H1 (cell line): ENCODE measurements at regions not wholly inside any gene's neighbourhood (a gene's known extent, or its start where the extent isn't known, plus 50 kb on each side); places are given as distances from the start of the nearest gene placed in this dataset.

Experiments used
- CTCF ChIA-PET: fragments of 300-600 bp; sonication (Branson Sonifier 250); formaldehyde crosslinking; loops from one replicate; lab custom pipeline; 2021; ENCODE audit not compliant: partially characterized antibody; lab: Charles Lee
- POLR2A ChIA-PET: fragments of 300-600 bp; sonication (Branson Sonifier 250); formaldehyde crosslinking; loops from one replicate; lab custom pipeline; 2021; ENCODE audit warnings: inconsistent platforms; ENCODE audit not compliant: partially characterized antibody; lab: Charles Lee
- DNase-seq, 2 experiments: peaks; one replicate each; pipeline versions ENCODE4 v3.0.0 to v3.0.0-alpha.2; 2010 to 2022; ENCODE audit warnings: low spot score in 2 of 2, low read depth in 1 of 2, mixed read lengths in 1 of 2
- FAIRE-seq: peaks from 2 replicates; lab custom pipeline; 2011; peaks lifted over from hg19 to GRCh38; lab: Jason Lieb, UNC
- H2AFZ ChIP-seq: 2 replicates; pipeline ENCODE4 v1.8.1; 2012; ENCODE audit warnings: low read length, inconsistent platforms
- H2AK5ac ChIP-seq: 2 replicates; pipeline ENCODE4 v1.6.1; 2013; ENCODE audit warnings: low read depth, low read length
- H2BK120ac ChIP-seq: replicated peaks from 2 replicates; pipeline ENCODE3; 2013; ENCODE audit warnings: low read depth, low read length, inconsistent platforms
- H2BK12ac ChIP-seq: 2 replicates; pipeline ENCODE4 v1.6.1; 2013; ENCODE audit warnings: low read depth, low read length
- H2BK15ac ChIP-seq: 2 replicates; pipeline ENCODE4 v1.6.1; 2013; ENCODE audit warnings: low read length
- H2BK20ac ChIP-seq: 2 replicates; pipeline ENCODE4 v1.6.1; 2013; ENCODE audit warnings: low read length
- H2BK5ac ChIP-seq: 2 replicates; pipeline ENCODE4 v1.6.1; 2013; ENCODE audit warnings: low read depth, low read length
- H3K14ac ChIP-seq: 2 replicates; pipeline ENCODE4 v1.6.1; 2013; ENCODE audit warnings: inconsistent platforms; ENCODE audit not compliant: insufficient read length
- H3K18ac ChIP-seq: 2 replicates; pipeline ENCODE4 v1.6.1; 2013; ENCODE audit warnings: low read length; ENCODE audit errors: extremely low read depth
- H3K23ac ChIP-seq: 2 replicates; pipeline ENCODE4 v1.6.1; 2013; ENCODE audit warnings: inconsistent platforms; ENCODE audit not compliant: insufficient read length
- H3K23me2 ChIP-seq: 2 replicates; pipeline ENCODE4 v1.6.1; 2013; ENCODE audit warnings: low read depth, low read length
- H3K27ac ChIP-seq: 2 replicates; pipeline ENCODE4 v1.6.1; 2011; ENCODE audit warnings: low read depth, low read length, inconsistent platforms
- H3K27me3 ChIP-seq, 4 experiments: replicated peaks in 1 of 4; 1 replicate in 1 of 4; 2 replicates in 3 of 4; pipeline versions ENCODE4 v1.6.1 to v1.8.1; 2011 to 2013; ENCODE audit warnings: low read length in 3 of 4, mild to moderate bottlenecking in 3 of 4, inconsistent platforms in 2 of 4, mixed read lengths in 2 of 4, moderate library complexity in 1 of 4; ENCODE audit not compliant: control insufficient read depth in 3 of 4, insufficient read depth in 3 of 4; ENCODE audit errors: extremely low read depth in 1 of 4
- H3K36me3 ChIP-seq, 4 experiments: 2 replicates each; pipeline versions ENCODE4 v1.6.1 to v1.8.1; 2011 to 2013; ENCODE audit warnings: mild to moderate bottlenecking in 4 of 4, low read length in 3 of 4, moderate library complexity in 2 of 4, control low read depth in 1 of 4, inconsistent platforms in 1 of 4; ENCODE audit not compliant: insufficient read depth in 4 of 4, control insufficient read depth in 2 of 4
- H3K4ac ChIP-seq: replicated peaks from 2 replicates; pipeline ENCODE3; 2013; ENCODE audit warnings: low read length, low read depth, mixed read lengths, inconsistent platforms; ENCODE audit not compliant: insufficient read length
- H3K4me1 ChIP-seq, 4 experiments: replicated peaks in 1 of 4; 1 replicate in 1 of 4; 2 replicates in 3 of 4; pipeline versions ENCODE4 v1.6.1 to v1.8.1; 2011 to 2013; ENCODE audit warnings: low read length in 3 of 4, inconsistent platforms in 2 of 4, mixed read lengths in 1 of 4; ENCODE audit not compliant: insufficient read depth in 4 of 4, control insufficient read depth in 3 of 4
- H3K4me2 ChIP-seq, 2 experiments: 2 replicates each; pipeline versions ENCODE4 v1.6.1 to v1.8.1; 2011 to 2013; ENCODE audit warnings: low read depth in 2 of 2, low read length in 2 of 2, control low read depth in 1 of 2, inconsistent platforms in 1 of 2, mild to moderate bottlenecking in 1 of 2; ENCODE audit not compliant: insufficient read depth in 1 of 2
- H3K4me3 ChIP-seq, 4 experiments: fragments of 200-600, 300-600 bp in 1 of 4; sonication (generic), shearing (Covaris generic), sonication (Bioruptor Twin) in 1 of 4; 2 replicates each; pipeline versions ENCODE4 v1.5.1 to v1.8.1; 2011 to 2016; ENCODE audit warnings: low read length in 4 of 4, low read depth in 3 of 4, control low read depth in 2 of 4, inconsistent platforms in 2 of 4, mild to moderate bottlenecking in 2 of 4, mixed read lengths in 1 of 4, moderate library complexity in 1 of 4; ENCODE audit not compliant: insufficient read depth in 2 of 4; ENCODE audit errors: extremely low read depth in 1 of 4
- H3K56ac ChIP-seq: replicated peaks from 2 replicates; pipeline ENCODE3; 2013; ENCODE audit warnings: low read depth, mild to moderate bottlenecking, mixed read lengths, low read length, inconsistent platforms; ENCODE audit not compliant: insufficient read length
- H3K79me1 ChIP-seq: 2 replicates; pipeline ENCODE4 v1.6.1; 2013; ENCODE audit warnings: low read depth, low read length, control low read depth
- H3K79me2 ChIP-seq, 2 experiments: 2 replicates each; pipeline versions ENCODE4 v1.6.1 to v1.8.1; 2012 to 2013; ENCODE audit warnings: low read length in 2 of 2, mild to moderate bottlenecking in 2 of 2, inconsistent platforms in 1 of 2; ENCODE audit not compliant: insufficient read depth in 2 of 2, control insufficient read depth in 1 of 2
- H3K9ac ChIP-seq, 4 experiments: replicated peaks in 1 of 4; 1 replicate in 1 of 4; 2 replicates in 3 of 4; pipeline versions ENCODE4 v1.6.1 to v1.8.1; 2011 to 2013; ENCODE audit warnings: low read depth in 3 of 4, low read length in 3 of 4, control low read depth in 2 of 4, mild to moderate bottlenecking in 2 of 4, moderate library complexity in 2 of 4, inconsistent platforms in 1 of 4; ENCODE audit errors: extremely low read depth in 1 of 4
- H3K9me3 ChIP-seq, 2 experiments: 2 replicates each; pipeline versions ENCODE4 v1.6.1 to v1.8.1; 2012 to 2013; ENCODE audit warnings: mild to moderate bottlenecking in 2 of 2, moderate library complexity in 2 of 2, control low read depth in 1 of 2, inconsistent platforms in 1 of 2, low read depth in 1 of 2, low read length in 1 of 2, mixed read lengths in 1 of 2; ENCODE audit not compliant: insufficient read depth in 2 of 2
- H4K20me1 ChIP-seq, 2 experiments: replicated peaks in 1 of 2; 2 replicates each; pipeline versions ENCODE3 to v1.8.1; 2011 to 2013; ENCODE audit warnings: inconsistent platforms in 2 of 2, low read length in 2 of 2, mild to moderate bottlenecking in 1 of 2; ENCODE audit not compliant: insufficient read depth in 2 of 2, control insufficient read depth in 1 of 2
- H4K5ac ChIP-seq: 2 replicates; pipeline ENCODE4 v1.6.1; 2013; ENCODE audit warnings: low read length, low read depth, mixed read lengths, inconsistent platforms; ENCODE audit not compliant: insufficient read length
- H4K8ac ChIP-seq: 2 replicates; pipeline ENCODE4 v1.8.0; 2013; ENCODE audit warnings: mild to moderate bottlenecking, moderate library complexity, low read length, inconsistent platforms; ENCODE audit not compliant: insufficient read depth; ENCODE audit errors: extremely low read depth
- H4K91ac ChIP-seq: replicated peaks from 2 replicates; pipeline ENCODE3; 2013; ENCODE audit warnings: low read length, mixed read lengths, inconsistent platforms; ENCODE audit not compliant: insufficient read length
- ASH2L ChIP-seq: fragments of 200-600, 300-600 bp; sonication (generic); IDR thresholded peaks from one replicate; pipeline ENCODE4 v1.7.1; 2017; ENCODE audit warnings: low read length
- BRCA1 ChIP-seq: IDR thresholded peaks from 2 replicates; pipeline ENCODE4 v1.6.1; 2012; ENCODE audit warnings: low read depth, low read length, improper control_type of control experiment
- CBX5 ChIP-seq: fragments of 300-800, 300-1000 bp; sonication (generic); IDR thresholded peaks from 2 replicates; pipeline ENCODE4 v1.7.1; 2016; ENCODE audit warnings: antibody characterized with exemption, low read length, low read depth
- CEBPB ChIP-seq: IDR thresholded peaks from 2 replicates; pipeline ENCODE4 v1.6.1; 2012; ENCODE audit warnings: low read depth, low read length
- CHD2 ChIP-seq: IDR thresholded peaks from 2 replicates; pipeline ENCODE4 v1.6.1; 2012; ENCODE audit warnings: low read length, improper control_type of control experiment
- EGR1 ChIP-seq: IDR thresholded peaks from 2 replicates; pipeline ENCODE4 v1.6.1; 2011; ENCODE audit warnings: low read depth, low read length, borderline replicate concordance
- FOSL1 ChIP-seq: IDR thresholded peaks from 2 replicates; pipeline ENCODE4 v1.6.1; 2011; ENCODE audit warnings: mild to moderate bottlenecking, low read depth, low read length, moderate library complexity; ENCODE audit not compliant: insufficient read depth
- HDAC2 ChIP-seq, 2 experiments: fragments of 300-600 bp in 1 of 2; sonication (generic) in 1 of 2; IDR thresholded peaks; 2 replicates each; pipeline ENCODE4 v1.6.1; 2011 to 2012; ENCODE audit warnings: low read depth in 2 of 2, low read length in 2 of 2, mild to moderate bottlenecking in 2 of 2, moderate library complexity in 2 of 2, borderline replicate concordance in 1 of 2, inconsistent platforms in 1 of 2
- MAFK ChIP-seq: IDR thresholded peaks from 2 replicates; pipeline ENCODE4 v1.6.1; 2012; ENCODE audit warnings: low read depth, mild to moderate bottlenecking, improper control_type of control experiment, low read length
- POU5F1 ChIP-seq: IDR thresholded peaks from 2 replicates; pipeline ENCODE4 v1.6.1; 2011; ENCODE audit warnings: low read depth, mild to moderate bottlenecking, low read length, moderate library complexity
- RFX5 ChIP-seq: IDR thresholded peaks from 2 replicates; pipeline ENCODE4 v1.6.1; 2011; ENCODE audit warnings: low read depth, low read length, improper control_type of control experiment, borderline replicate concordance
- SAP30 ChIP-seq: fragments of 300-600 bp; sonication (generic); IDR thresholded peaks from 2 replicates; pipeline ENCODE4 v1.7.1; 2012; ENCODE audit warnings: low read length, moderate library complexity, mild to moderate bottlenecking, inconsistent platforms; ENCODE audit not compliant: insufficient read depth, insufficient replicate concordance
- SIRT6 ChIP-seq: IDR thresholded peaks from one replicate; pipeline ENCODE4 v1.7.1; 2012; ENCODE audit warnings: low read length, inconsistent platforms
- SIX5 ChIP-seq: IDR thresholded peaks from 2 replicates; pipeline ENCODE4 v1.6.1; 2011; ENCODE audit warnings: mild to moderate bottlenecking, low read depth, low read length
- TBP ChIP-seq: IDR thresholded peaks from 2 replicates; pipeline ENCODE4 v1.6.1; 2011; ENCODE audit warnings: low read depth, low read length, improper control_type of control experiment
- WGBS, 2 experiments: shearing (Covaris generic) in 1 of 2; methylation state at CpG; one replicate each; pipeline versions ENCODE4 v1.1.6 to v1.1.7; 2013 to 2015; ENCODE audit warnings: low lambda C conversion rate in 2 of 2, mixed read lengths in 2 of 2, inconsistent platforms in 1 of 2, low coverage in 1 of 2, missing lambda C conversion rate in 1 of 2; ENCODE audit not compliant: insufficient replicate concordance in 2 of 2, insufficient coverage in 1 of 2, insufficient read length in 1 of 2; ENCODE audit errors: extremely low coverage in 1 of 2, missing lambda C conversion rate in 1 of 2; 5-methylcytosine and 5-hydroxymethylcytosine counted together

- H3K27ac ChIP-seq, result no peak overlapping the region
- H4K91ac ChIP-seq, result peak overlapping the region; percentile 46
- WGBS, 2 experiments, result 89% methylated on average over 10 of the region's 15 CpGs; no CpG with 5 or more reads in 1 of the 2 experiments
- H2BK12ac ChIP-seq, result no peak overlapping the region; the same call in 1 of the 2 replicates
- no peaks in the 10 kb centered on the region for H3K79me1 ChIP-seq
- H3K79me2 ChIP-seq, result no peaks in the 10 kb centered on the region
- no peak overlapping the region for H3K18ac ChIP-seq
- H3K14ac ChIP-seq, result no peak overlapping the region
- H2AFZ ChIP-seq, result no peak overlapping the region
- H2BK5ac ChIP-seq, result no peak overlapping the region
- H2BK15ac ChIP-seq, result no peak overlapping the region
- peaks cover under 1 to 14% (median 7%) of the 10 kb centered on the region in 4 experiments; a peak in 6 of 7 replicates for H3K4me1 ChIP-seq
- TF ChIP-seq SIRT6 (no peak), RFX5 (no peak), POU5F1 (no peak), EGR1 (no peak), FOSL1 (no peak), BRCA1 (no peak), CHD2 (no peak), CEBPB (no peak), ASH2L (no peak), SIX5 (no peak), CBX5 (no peak), TBP (no peak), MAFK (no peak), HDAC2 (IDR thresholded peaks at IDR 0.05; ENCODE audit: borderline replicate concordance in 1 of 2, low read depth in 2 of 2, low read length in 2 of 2) (no peak), SAP30 (no peak)
- ChIA-PET CTCF (interaction anchor here (0.6 to 2.5 kb wide), 7 partner anchors 14 to 154 kb away, joined by 3 to 8 read pairs (median 4); no protein-coding TSS in a partner anchor), POLR2A (no interaction called here)
- no peak overlapping the region for H3K23ac ChIP-seq
- no peak overlapping the region for H3K4me2 ChIP-seq
- H3K4ac ChIP-seq, result no peak overlapping the region
- no peak overlapping the region for H2BK20ac ChIP-seq
- no peak overlapping the region for H3K9ac ChIP-seq
- no peak overlapping the region for H4K5ac ChIP-seq
- H2BK120ac ChIP-seq, result no peak overlapping the region
- no peaks in the 10 kb centered on the region for H3K36me3 ChIP-seq
- DNase-seq, result no peak
- no peaks in the 10 kb centered on the region for H4K20me1 ChIP-seq
- no peaks in the 10 kb centered on the region for H3K9me3 ChIP-seq
- no peak overlapping the region for H4K8ac ChIP-seq
- H3K23me2 ChIP-seq, result no peaks in the 10 kb centered on the region
- FAIRE-seq, result no peak
- no peak overlapping the region for H3K56ac ChIP-seq
- no peaks in the 10 kb centered on the region; a peak in 1 of 7 replicates for H3K27me3 ChIP-seq
- no peak overlapping the region for H3K4me3 ChIP-seq
- H2AK5ac ChIP-seq, result no peak overlapping the region
Measured at GRCh38 chr13:111629457-111629856, 309.0 kb downstream of the TEX29 start.
